Endodermal cell (in vitro differentiated cells): ENCODE measurements at regions not wholly inside any gene's neighbourhood (a gene's known extent, or its start where the extent isn't known, plus 50 kb on each side); places are given as distances from the start of the nearest gene placed in this dataset.

ENCODE experiments used
- DNase-seq: peaks from one replicate; pipeline ENCODE4 v3.0.0-alpha.2; 2017
- H3K27ac ChIP-seq: 2 replicates; pipeline ENCODE4 v1.5.1; 2013; ENCODE audit warnings: mild to moderate bottlenecking, low read depth, low read length, moderate library complexity
- H3K27me3 ChIP-seq: 2 replicates; pipeline ENCODE4 v1.6.1; 2013; ENCODE audit warnings: mild to moderate bottlenecking, low read length, moderate library complexity; ENCODE audit not compliant: insufficient read depth, control insufficient read depth, poor library complexity, severe bottlenecking
- H3K36me3 ChIP-seq: 2 replicates; pipeline ENCODE4 v1.7.0; 2013; ENCODE audit warnings: mild to moderate bottlenecking, low read length, moderate library complexity; ENCODE audit not compliant: control insufficient read depth, insufficient read depth
- H3K4me1 ChIP-seq: one replicate; pipeline ENCODE4 v1.7.0; 2013; ENCODE audit warnings: low read length; ENCODE audit not compliant: control insufficient read depth, insufficient read depth
- H3K4me3 ChIP-seq: 2 replicates; pipeline ENCODE4 v1.5.1; 2013; ENCODE audit warnings: mild to moderate bottlenecking, low read length, moderate library complexity
- H3K9ac ChIP-seq: 2 replicates; pipeline ENCODE4 v1.6.1; 2013; ENCODE audit warnings: mild to moderate bottlenecking, low read length, moderate library complexity; ENCODE audit not compliant: poor library complexity, severe bottlenecking; ENCODE audit errors: extremely low read depth
- H3K9me3 ChIP-seq: 2 replicates; pipeline ENCODE4 v1.6.1; 2013; ENCODE audit warnings: mild to moderate bottlenecking, low read length, moderate library complexity; ENCODE audit not compliant: control insufficient read depth
- H3K27ac Mint-ChIP-seq: 2 replicates; pipeline ENCODE4 v1.8.0; 2020; ENCODE audit warnings: mixed read lengths
- H3K27me3 Mint-ChIP-seq: 2 replicates; pipeline ENCODE4 v1.8.0; 2021; ENCODE audit warnings: mild to moderate bottlenecking, mixed read lengths; ENCODE audit not compliant: insufficient read depth
- H3K36me3 Mint-ChIP-seq: 2 replicates; pipeline ENCODE4 v1.8.0; 2020; ENCODE audit warnings: low read depth, mixed read lengths
- H3K4me1 Mint-ChIP-seq: 2 replicates; pipeline ENCODE4 v1.8.0; 2020; ENCODE audit warnings: mixed read lengths
- H3K4me3 Mint-ChIP-seq: 2 replicates; pipeline ENCODE4 v1.8.0; 2020; ENCODE audit warnings: mild to moderate bottlenecking, moderate library complexity, mixed read lengths
- H3K9me3 Mint-ChIP-seq: 2 replicates; pipeline ENCODE4 v1.8.0; 2020; ENCODE audit warnings: mild to moderate bottlenecking, mixed read lengths
- CTCF ChIP-seq: fragments of 200-600 bp; sonication (generic); conservative IDR thresholded peaks from 2 replicates; pipeline ENCODE4 v1.5.0; 2021; ENCODE audit warnings: antibody characterized with exemption, mild to moderate bottlenecking
- WGBS, 2 experiments: methylation state at CpG; one replicate each; pipeline versions ENCODE4 v1.1.5 to v1.1.7; 2013; ENCODE audit warnings: missing lambda C conversion rate in 2 of 2, mixed read lengths in 1 of 2; ENCODE audit not compliant: insufficient coverage in 1 of 2, insufficient read length in 1 of 2; 5-methylcytosine and 5-hydroxymethylcytosine counted together

DNA sequence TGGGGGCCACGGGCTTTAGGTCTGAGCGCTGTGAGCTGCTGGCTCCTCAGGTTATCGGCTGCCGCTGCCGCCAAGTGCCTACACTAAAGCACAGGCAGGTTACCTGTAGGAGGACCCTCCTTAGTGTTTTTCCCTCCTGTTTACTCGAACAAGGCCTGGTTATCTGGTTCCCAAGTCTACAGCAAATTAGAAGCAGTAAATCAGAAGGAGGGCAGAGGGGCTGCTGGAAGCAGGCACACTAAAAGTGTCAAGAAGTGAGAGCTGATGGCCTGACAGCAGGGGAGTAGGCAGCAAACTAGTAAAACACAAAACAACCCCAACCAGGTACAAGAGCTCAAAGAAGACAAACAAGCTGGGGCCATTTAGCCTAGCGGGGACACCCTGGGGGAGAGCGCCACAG, 125.0 kb upstream of the PJA1 start:
- Histone ChIP-seq H3K4me3 (no peak overlapping the region), H3K9me3 (no peaks in the 10 kb centered on the region), H3K36me3 (no peaks in the 10 kb centered on the region), H3K27ac (no peak overlapping the region), H3K4me1 (no peaks in the 10 kb centered on the region), H3K27me3 (peaks cover 5% of the 10 kb centered on the region), H3K9ac (no peak overlapping the region)
- Mint-ChIP-seq H3K27ac (no peak overlapping the region), H3K9me3 (peaks cover 64% of the 10 kb centered on the region), H3K4me1 (peaks cover 13% of the 10 kb centered on the region), H3K36me3 (no peaks in the 10 kb centered on the region), H3K27me3 (peaks cover 13% of the 10 kb centered on the region), H3K4me3 (no peak overlapping the region)
- WGBS, 2 experiments = 71 to 83% methylated on average over 3 to 8 of the region's 8 CpGs
- no peak for TF ChIP-seq CTCF
- DNase-seq = no peak

DNA sequence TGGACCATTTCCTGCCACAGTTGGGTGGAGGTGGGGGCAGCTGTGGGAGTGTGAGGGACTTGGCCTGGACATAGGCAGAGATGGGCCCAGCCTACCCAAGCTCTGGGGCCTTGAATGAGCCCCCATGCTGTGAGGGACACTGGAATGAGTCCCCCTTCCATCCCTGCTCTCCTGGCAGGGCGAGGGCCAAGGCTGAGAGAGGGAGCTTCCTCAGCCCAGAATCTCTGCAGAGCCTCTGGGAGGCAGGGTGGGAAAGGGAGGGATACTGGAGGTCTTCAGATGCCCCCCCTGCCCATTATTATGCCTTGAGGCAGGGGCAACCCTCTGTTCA, 124.5 kb upstream of the PJA1 start:
- Histone ChIP-seq H3K27ac (no peak overlapping the region), H3K9ac (no peak overlapping the region), H3K4me1 (no peaks in the 10 kb centered on the region), H3K9me3 (no peaks in the 10 kb centered on the region), H3K27me3 (peaks cover 5% of the 10 kb centered on the region), H3K36me3 (no peaks in the 10 kb centered on the region), H3K4me3 (no peak overlapping the region)
- Mint-ChIP-seq H3K36me3 (no peaks in the 10 kb centered on the region), H3K4me1 (peaks cover 13% of the 10 kb centered on the region), H3K27me3 (peaks cover 16% of the 10 kb centered on the region), H3K4me3 (no peak overlapping the region), H3K27ac (no peak overlapping the region), H3K9me3 (peaks cover 65% of the 10 kb centered on the region)
- DNase-seq = no peak
- TF ChIP-seq CTCF = no peak
- 83% methylated on average over 1 of the region's 1 CpG; no CpG with 5 or more reads in 1 of the 2 experiments for WGBS, 2 experiments

GRCh38 chrX:69289046-69289792, 124.0 kb upstream of the PJA1 start:
- H3K36me3 ChIP-seq = no peaks in the 10 kb centered on the region
- peaks cover 66% of the 10 kb centered on the region for H3K9me3 Mint-ChIP-seq

More at GRCh38 chrX:69289046-69289792, 124.0 kb upstream of the PJA1 start:
- DNase-seq = no peak
- Histone ChIP-seq H3K4me1 (no peaks in the 10 kb centered on the region), H3K4me3 (no peak overlapping the region), H3K9ac (no peak overlapping the region), H3K9me3 (no peaks in the 10 kb centered on the region), H3K27ac (no peak overlapping the region), H3K27me3 (peaks cover 5% of the 10 kb centered on the region)
- Mint-ChIP-seq H3K36me3 (no peaks in the 10 kb centered on the region), H3K4me3 (no peak overlapping the region), H3K27me3 (peaks cover 22% of the 10 kb centered on the region), H3K4me1 (peaks cover 13% of the 10 kb centered on the region), H3K27ac (no peak overlapping the region)
- WGBS, 2 experiments = 74 to 81% methylated on average over 4 to 11 of the region's 11 CpGs
- TF ChIP-seq CTCF = no peak
